ENCODE measurements at regions not wholly inside any gene's neighbourhood (a gene's known extent, or its start where the extent isn't known, plus 50 kb on each side); places are given as distances from the start of the nearest gene placed in this dataset.
"Not testable (repeated sequence)": the region's sequence is repeated elsewhere in the genome, so short reads cannot be mapped to it uniquely, and the experiment has no call there.

DNA sequence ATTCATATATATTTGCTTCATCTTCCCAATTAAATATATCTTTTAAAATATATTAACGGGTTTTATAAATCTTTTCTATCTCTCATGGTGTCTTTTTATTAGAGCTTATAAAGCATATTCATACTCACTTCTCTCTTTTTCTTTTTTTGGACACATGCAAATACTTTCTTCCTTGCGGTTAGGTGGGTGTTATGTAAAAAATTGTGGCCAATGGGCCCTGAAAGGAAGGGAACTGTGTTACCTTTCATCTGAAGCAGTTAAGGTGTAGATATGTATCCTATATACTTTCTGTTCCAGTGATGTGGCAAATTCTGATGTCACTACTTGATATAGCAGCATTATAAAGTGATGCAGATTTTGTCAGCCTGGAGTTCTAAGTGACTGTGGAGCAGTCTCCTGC is 714.5 kb downstream of the PLCL1 start:
- DNase-seq (ENCODE audit: insufficient read length, low spot score, missing footprints), result no peak
- H3K36me3 ChIP-seq (ENCODE audit: insufficient read depth, low read length), result no peaks in the 10 kb centered on the region
- TF ChIP-seq, protein P1, sequence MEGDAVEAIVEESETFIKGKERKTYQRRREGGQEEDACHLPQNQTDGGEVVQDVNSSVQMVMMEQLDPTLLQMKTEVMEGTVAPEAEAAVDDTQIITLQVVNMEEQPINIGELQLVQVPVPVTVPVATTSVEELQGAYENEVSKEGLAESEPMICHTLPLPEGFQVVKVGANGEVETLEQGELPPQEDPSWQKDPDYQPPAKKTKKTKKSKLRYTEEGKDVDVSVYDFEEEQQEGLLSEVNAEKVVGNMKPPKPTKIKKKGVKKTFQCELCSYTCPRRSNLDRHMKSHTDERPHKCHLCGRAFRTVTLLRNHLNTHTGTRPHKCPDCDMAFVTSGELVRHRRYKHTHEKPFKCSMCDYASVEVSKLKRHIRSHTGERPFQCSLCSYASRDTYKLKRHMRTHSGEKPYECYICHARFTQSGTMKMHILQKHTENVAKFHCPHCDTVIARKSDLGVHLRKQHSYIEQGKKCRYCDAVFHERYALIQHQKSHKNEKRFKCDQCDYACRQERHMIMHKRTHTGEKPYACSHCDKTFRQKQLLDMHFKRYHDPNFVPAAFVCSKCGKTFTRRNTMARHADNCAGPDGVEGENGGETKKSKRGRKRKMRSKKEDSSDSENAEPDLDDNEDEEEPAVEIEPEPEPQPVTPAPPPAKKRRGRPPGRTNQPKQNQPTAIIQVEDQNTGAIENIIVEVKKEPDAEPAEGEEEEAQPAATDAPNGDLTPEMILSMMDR (IDR thresholded peaks at IDR 0.05; ENCODE audit: extremely low read depth, low read depth, low read length), result no peak
- no peaks in the 10 kb centered on the region for H3K27me3 ChIP-seq (ENCODE audit: insufficient read depth, low read length)
- H3K9me3 ChIP-seq (ENCODE audit: low read depth, low read length), result no peaks in the 10 kb centered on the region
- H3K27ac ChIP-seq (ENCODE audit: low read depth, low read length), result no peak overlapping the region
- no peak overlapping the region for H3K4me2 ChIP-seq (ENCODE audit: insufficient read depth, low read length)
- H4K20me1 ChIP-seq (ENCODE audit: insufficient read depth, low read length), result no peaks in the 10 kb centered on the region
- no peaks in the 10 kb centered on the region for H3K79me2 ChIP-seq (ENCODE audit: insufficient read depth, low read length)
- H3K4me1 ChIP-seq (ENCODE audit: insufficient read depth, low read length), result no peaks in the 10 kb centered on the region
- no peak overlapping the region for H3K4me3 ChIP-seq (ENCODE audit: insufficient read depth, low read length)
- no peak overlapping the region for H2AFZ ChIP-seq (ENCODE audit: low read length)

DNA sequence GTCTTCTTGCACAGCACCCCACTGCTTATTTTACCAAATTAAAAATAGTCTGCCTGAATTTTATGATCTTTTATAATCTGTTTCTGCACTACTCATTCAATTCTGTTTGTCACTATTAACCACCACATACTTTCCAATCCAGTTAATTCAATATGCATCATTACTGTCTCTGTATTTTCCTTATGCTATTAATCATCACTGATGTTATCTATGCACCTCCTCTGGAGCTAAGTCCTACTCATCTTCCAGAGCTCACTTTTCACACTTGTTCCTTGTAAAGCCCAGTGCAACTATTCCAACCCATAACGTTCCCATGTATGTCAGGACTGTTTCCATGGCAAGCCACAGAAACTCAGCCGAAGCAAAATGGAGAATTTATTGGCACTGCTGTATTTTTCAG is 713.6 kb downstream of the PLCL1 start:
- Histone ChIP-seq H3K36me3 (ENCODE audit: insufficient read depth, low read length) (no peaks in the 10 kb centered on the region), H3K27me3 (ENCODE audit: insufficient read depth, low read length) (no peaks in the 10 kb centered on the region), H2AFZ (ENCODE audit: low read length) (no peak overlapping the region), H4K20me1 (ENCODE audit: insufficient read depth, low read length) (no peaks in the 10 kb centered on the region), H3K79me2 (ENCODE audit: insufficient read depth, low read length) (no peaks in the 10 kb centered on the region), H3K4me1 (ENCODE audit: insufficient read depth, low read length) (no peaks in the 10 kb centered on the region), H3K9me3 (ENCODE audit: low read depth, low read length) (no peaks in the 10 kb centered on the region), H3K4me2 (ENCODE audit: insufficient read depth, low read length) (no peak overlapping the region), H3K27ac (ENCODE audit: low read depth, low read length) (no peak overlapping the region), H3K4me3 (ENCODE audit: insufficient read depth, low read length) (no peak overlapping the region)
- no peak for DNase-seq (ENCODE audit: insufficient read length, low spot score, missing footprints)
- TF ChIP-seq, protein P1 (IDR thresholded peaks at IDR 0.05; ENCODE audit: extremely low read depth, low read depth, low read length), result no peak

DNA sequence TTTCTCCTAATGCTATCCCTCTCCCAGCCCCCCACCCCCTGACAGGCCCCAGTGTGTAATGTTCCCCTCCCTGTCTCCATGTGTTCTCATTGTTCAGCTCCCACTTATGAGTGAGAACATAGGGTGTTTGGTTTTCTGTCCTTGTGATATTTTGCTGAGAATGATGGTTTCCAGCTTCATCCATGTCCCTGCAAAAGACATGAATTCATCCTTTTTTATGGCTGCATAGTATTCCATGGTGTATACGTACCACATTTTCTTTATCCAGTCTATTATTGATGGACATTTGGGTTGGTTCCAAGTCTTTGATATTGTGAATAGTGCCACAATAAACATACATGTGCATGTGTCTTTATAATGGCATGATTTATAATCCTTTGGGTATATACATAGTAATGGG is 704.2 kb downstream of the PLCL1 start:
- H3K4me2 ChIP-seq (ENCODE audit: insufficient read depth, low read length); H3K4me3 ChIP-seq (ENCODE audit: insufficient read depth, low read length); H3K9me3 ChIP-seq (ENCODE audit: low read depth, low read length); DNase-seq (ENCODE audit: insufficient read length, low spot score, missing footprints); H4K20me1 ChIP-seq (ENCODE audit: insufficient read depth, low read length); H3K79me2 ChIP-seq (ENCODE audit: insufficient read depth, low read length); H3K27me3 ChIP-seq (ENCODE audit: insufficient read depth, low read length); H3K27ac ChIP-seq (ENCODE audit: low read depth, low read length); H3K4me1 ChIP-seq (ENCODE audit: insufficient read depth, low read length); H3K36me3 ChIP-seq (ENCODE audit: insufficient read depth, low read length); H2AFZ ChIP-seq (ENCODE audit: low read length): not testable (repeated sequence)

DNA sequence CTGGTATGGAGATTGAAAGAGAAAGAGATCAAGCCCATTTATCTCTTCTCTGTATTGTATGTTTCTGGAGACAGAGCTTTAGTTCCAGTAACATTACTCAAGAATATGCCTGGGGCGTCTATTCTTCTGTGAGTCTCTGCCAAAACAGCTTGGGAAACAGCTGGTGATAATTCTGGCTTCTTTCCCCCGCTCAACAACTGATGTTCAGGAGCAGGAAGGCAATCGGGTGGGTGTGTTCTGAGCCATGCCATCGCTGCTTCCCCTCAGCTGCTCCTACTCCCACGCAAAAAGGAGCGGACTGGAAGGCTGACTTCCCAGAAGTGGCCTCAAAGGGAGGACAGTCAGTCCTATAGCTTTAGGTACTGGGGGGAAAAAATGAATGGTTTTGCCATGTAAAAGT is 695.1 kb downstream of the PLCL1 start:
- H4K20me1 ChIP-seq (ENCODE audit: insufficient read depth, low read length), result no peaks in the 10 kb centered on the region
- H3K9me3 ChIP-seq (ENCODE audit: low read depth, low read length), result no peaks in the 10 kb centered on the region
- no peaks in the 10 kb centered on the region for H3K4me1 ChIP-seq (ENCODE audit: insufficient read depth, low read length)
- peak; percentile 26 for DNase-seq (ENCODE audit: insufficient read length, low spot score, missing footprints)
- H3K27ac ChIP-seq (ENCODE audit: low read depth, low read length), result no peak overlapping the region
- H3K4me3 ChIP-seq (ENCODE audit: insufficient read depth, low read length), result no peak overlapping the region
- no peaks in the 10 kb centered on the region for H3K79me2 ChIP-seq (ENCODE audit: insufficient read depth, low read length)
- H3K4me2 ChIP-seq (ENCODE audit: insufficient read depth, low read length), result peak overlapping the region; percentile 45
- TF ChIP-seq, protein P1 (IDR thresholded peaks at IDR 0.05; ENCODE audit: extremely low read depth, low read depth, low read length), result no peak
- H2AFZ ChIP-seq (ENCODE audit: low read length), result peak overlapping the region; percentile 43
- no peaks in the 10 kb centered on the region for H3K36me3 ChIP-seq (ENCODE audit: insufficient read depth, low read length)
- no peaks in the 10 kb centered on the region for H3K27me3 ChIP-seq (ENCODE audit: insufficient read depth, low read length)

DNA sequence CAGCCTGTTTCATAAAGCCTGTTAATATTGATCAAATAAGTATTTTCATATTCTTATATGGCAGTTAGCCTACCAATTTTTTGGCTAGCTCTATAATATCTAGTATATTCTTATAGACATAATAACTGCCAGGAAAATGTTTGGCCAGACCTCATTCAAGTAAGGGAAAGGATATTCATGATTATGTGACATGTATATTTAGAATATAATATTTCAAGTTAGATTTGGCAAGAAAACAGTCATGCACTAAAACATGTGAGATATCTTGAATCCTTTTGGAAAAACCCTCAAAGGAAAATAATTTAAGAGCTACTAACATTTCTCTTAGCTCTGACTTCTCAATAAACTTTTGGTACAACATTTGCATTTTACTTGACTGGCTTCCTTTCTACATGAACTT is 694.1 kb downstream of the PLCL1 start:
- DNase-seq (ENCODE audit: insufficient read length, low spot score, missing footprints), result no peak
- H3K27ac ChIP-seq (ENCODE audit: low read depth, low read length), result no peak overlapping the region
- H4K20me1 ChIP-seq (ENCODE audit: insufficient read depth, low read length), result no peaks in the 10 kb centered on the region

More for the DNA sequence above, 694.1 kb downstream of the PLCL1 start:
- Histone ChIP-seq H3K9me3 (ENCODE audit: low read depth, low read length) (no peaks in the 10 kb centered on the region), H2AFZ (ENCODE audit: low read length) (no peak overlapping the region), H3K36me3 (ENCODE audit: insufficient read depth, low read length) (no peaks in the 10 kb centered on the region), H3K4me1 (ENCODE audit: insufficient read depth, low read length) (no peaks in the 10 kb centered on the region), H3K27me3 (ENCODE audit: insufficient read depth, low read length) (no peaks in the 10 kb centered on the region), H3K4me3 (ENCODE audit: insufficient read depth, low read length) (no peak overlapping the region), H3K4me2 (ENCODE audit: insufficient read depth, low read length) (no peak overlapping the region), H3K79me2 (ENCODE audit: insufficient read depth, low read length) (no peaks in the 10 kb centered on the region)
- TF ChIP-seq, protein P1 (IDR thresholded peaks at IDR 0.05; ENCODE audit: extremely low read depth, low read depth, low read length), result no peak
